Activated naive CD4-positive, alpha-beta T cell treated with anti-CD3 and anti-CD28 coated beads for 36 hours (primary cell): ENCODE measurements at regions not wholly inside any gene's neighbourhood (a gene's known extent, or its start where the extent isn't known, plus 50 kb on each side); places are given as distances from the start of the nearest gene placed in this dataset.
"Not testable (repeated sequence)": the region's sequence is repeated elsewhere in the genome, so short reads cannot be mapped to it uniquely, and the experiment has no call there.

Source experiments
- CTCF ChIA-PET: fragments of 350-600 bp; sonication (Branson Sonifier 250); formaldehyde crosslinking; loops from one replicate; lab custom pipeline; 2021; ENCODE audit warnings: antibody characterized with exemption; lab: Charles Lee
- DNase-seq: peaks from one replicate; pipeline ENCODE4 v3.0.0-alpha.2; 2020
- H3K27ac Mint-ChIP-seq: one replicate; pipeline ENCODE4 v1.8.0; 2021; ENCODE audit warnings: mild to moderate bottlenecking, mixed read lengths
- H3K27me3 Mint-ChIP-seq: one replicate; pipeline ENCODE4 v1.8.0; 2021; ENCODE audit warnings: low read depth, mixed read lengths
- H3K36me3 Mint-ChIP-seq: one replicate; pipeline ENCODE4 v1.8.0; 2021; ENCODE audit warnings: low read depth, mixed read lengths
- H3K4me1 Mint-ChIP-seq: one replicate; pipeline ENCODE4 v1.8.0; 2021; ENCODE audit warnings: low read depth, mixed read lengths
- H3K4me3 Mint-ChIP-seq: one replicate; pipeline ENCODE4 v1.8.0; 2021; ENCODE audit warnings: mild to moderate bottlenecking, moderate library complexity, mixed read lengths
- H3K9me3 Mint-ChIP-seq: one replicate; pipeline ENCODE4 v1.8.0; 2021; ENCODE audit warnings: mixed read lengths
- intact Hi-C: fragments of 100-400 bp; cut with micrococcal nuclease; formaldehyde crosslinking; loops from one replicate; pipeline ENCODE4 v1.15.1; 2023

GRCh38 chr5:42267091-42267490 lies 156.1 kb upstream of the GHR start:
- no peaks in the 10 kb centered on the region for H3K36me3 Mint-ChIP-seq
- H3K9me3 Mint-ChIP-seq: peaks cover 2% of the 10 kb centered on the region
- peaks cover 2% of the 10 kb centered on the region for H3K27me3 Mint-ChIP-seq
- CTCF ChIA-PET: no interaction called here
- H3K27ac Mint-ChIP-seq: no peak overlapping the region
- intact Hi-C loops: no loop called here
- no peak for DNase-seq
- H3K4me1 Mint-ChIP-seq: no peaks in the 10 kb centered on the region
- H3K4me3 Mint-ChIP-seq: no peak overlapping the region

- intact Hi-C loops, H3K4me3 Mint-ChIP-seq, H3K4me1 Mint-ChIP-seq, H3K27me3 Mint-ChIP-seq, H3K27ac Mint-ChIP-seq, CTCF ChIA-PET, DNase-seq, H3K36me3 Mint-ChIP-seq, H3K9me3 Mint-ChIP-seq: not testable (repeated sequence)
Observed at GRCh38 chr5:42268170-42268569, 155.1 kb upstream of the GHR start.

- peaks cover 2% of the 10 kb centered on the region for H3K27me3 Mint-ChIP-seq
- no peak overlapping the region for H3K4me3 Mint-ChIP-seq
- no peaks in the 10 kb centered on the region for H3K9me3 Mint-ChIP-seq
- intact Hi-C loops: no loop called here
- H3K4me1 Mint-ChIP-seq: no peaks in the 10 kb centered on the region
- no peak overlapping the region for H3K27ac Mint-ChIP-seq
- no peak for DNase-seq
- H3K36me3 Mint-ChIP-seq: no peaks in the 10 kb centered on the region
- CTCF ChIA-PET: no interaction called here
Observed at GRCh38 chr5:42268630-42269029, 154.6 kb upstream of the GHR start.

- intact Hi-C loops: no loop called here
- Mint-ChIP-seq H3K27ac (no peak overlapping the region), H3K36me3 (no peaks in the 10 kb centered on the region), H3K4me1 (no peaks in the 10 kb centered on the region), H3K27me3 (peaks cover 2% of the 10 kb centered on the region), H3K4me3 (no peak overlapping the region), H3K9me3 (no peaks in the 10 kb centered on the region)
- no peak for DNase-seq
- CTCF ChIA-PET: no interaction called here
Observed at GRCh38 chr5:42270771-42271170, 152.5 kb upstream of the GHR start.

GRCh38 chr5:42274913-42275312 lies 148.3 kb upstream of the GHR start:
- no peak overlapping the region for H3K4me3 Mint-ChIP-seq
- no peak for DNase-seq
- no peaks in the 10 kb centered on the region for H3K36me3 Mint-ChIP-seq
- no peaks in the 10 kb centered on the region for H3K4me1 Mint-ChIP-seq
- intact Hi-C loops: no loop called here
- no peaks in the 10 kb centered on the region for H3K9me3 Mint-ChIP-seq
- no peaks in the 10 kb centered on the region for H3K27me3 Mint-ChIP-seq
- H3K27ac Mint-ChIP-seq: no peak overlapping the region
- CTCF ChIA-PET: no interaction called here

- no peaks in the 10 kb centered on the region for H3K4me1 Mint-ChIP-seq
- no peak overlapping the region for H3K27ac Mint-ChIP-seq
- H3K4me3 Mint-ChIP-seq: no peak overlapping the region
- no peaks in the 10 kb centered on the region for H3K9me3 Mint-ChIP-seq
- intact Hi-C loops: no loop called here
- no peak for DNase-seq
- no peaks in the 10 kb centered on the region for H3K27me3 Mint-ChIP-seq
- H3K36me3 Mint-ChIP-seq: no peaks in the 10 kb centered on the region
- CTCF ChIA-PET: no interaction called here
Observed at GRCh38 chr5:42277293-42277692, 145.9 kb upstream of the GHR start.

GRCh38 chr5:42284584-42284983 lies 138.7 kb upstream of the GHR start:
- Mint-ChIP-seq H3K36me3 (no peaks in the 10 kb centered on the region), H3K27ac (no peak overlapping the region), H3K4me3 (no peak overlapping the region), H3K4me1 (no peaks in the 10 kb centered on the region), H3K9me3 (no peaks in the 10 kb centered on the region), H3K27me3 (no peaks in the 10 kb centered on the region)
- CTCF ChIA-PET: no interaction called here
- DNase-seq: no peak
- intact Hi-C loops: no loop called here

GRCh38 chr5:42285230-42285629 lies 138.0 kb upstream of the GHR start:
- intact Hi-C loops: no loop called here
- CTCF ChIA-PET: no interaction called here
- Mint-ChIP-seq H3K36me3 (no peaks in the 10 kb centered on the region), H3K4me1 (no peaks in the 10 kb centered on the region), H3K4me3 (no peak overlapping the region), H3K9me3 (no peaks in the 10 kb centered on the region), H3K27ac (no peak overlapping the region), H3K27me3 (no peaks in the 10 kb centered on the region)
- DNase-seq: no peak

- intact Hi-C loops: no loop called here
- Mint-ChIP-seq H3K36me3 (no peaks in the 10 kb centered on the region), H3K27me3 (no peaks in the 10 kb centered on the region), H3K4me3 (no peak overlapping the region), H3K4me1 (no peaks in the 10 kb centered on the region), H3K9me3 (peaks cover 7% of the 10 kb centered on the region), H3K27ac (no peak overlapping the region)
- CTCF ChIA-PET: interaction anchor here (0.7 kb wide), 1 partner anchor 109 kb away, joined by 3 read pairs; no protein-coding TSS in a partner anchor
- no peak for DNase-seq
Observed at GRCh38 chr5:42300496-42300895, 122.7 kb upstream of the GHR start.

- Mint-ChIP-seq H3K9me3 (peaks cover 3% of the 10 kb centered on the region), H3K4me1 (no peaks in the 10 kb centered on the region), H3K27ac (no peak overlapping the region), H3K4me3 (no peak overlapping the region), H3K27me3 (peaks cover 3% of the 10 kb centered on the region), H3K36me3 (no peaks in the 10 kb centered on the region)
- CTCF ChIA-PET: no interaction called here
- no peak for DNase-seq
- intact Hi-C loops: no loop called here
Observed at GRCh38 chr5:42301349-42301748, 121.9 kb upstream of the GHR start.

GRCh38 chr5:42302186-42302585 lies 121.1 kb upstream of the GHR start:
- no peak overlapping the region for H3K27ac Mint-ChIP-seq
- CTCF ChIA-PET: no interaction called here
- no peaks in the 10 kb centered on the region for H3K36me3 Mint-ChIP-seq
- no peak overlapping the region for H3K4me3 Mint-ChIP-seq
- no peaks in the 10 kb centered on the region for H3K4me1 Mint-ChIP-seq
- intact Hi-C loops: no loop called here
- DNase-seq: no peak
- peaks cover 3% of the 10 kb centered on the region for H3K9me3 Mint-ChIP-seq
- peaks cover 3% of the 10 kb centered on the region for H3K27me3 Mint-ChIP-seq

GRCh38 chr5:42306287-42306686 lies 117.0 kb upstream of the GHR start:
- no peaks in the 10 kb centered on the region for H3K36me3 Mint-ChIP-seq

GRCh38 chr5:42309865-42310264 lies 113.4 kb upstream of the GHR start:
- Mint-ChIP-seq H3K4me3 (no peak overlapping the region), H3K9me3 (no peaks in the 10 kb centered on the region), H3K4me1 (no peaks in the 10 kb centered on the region), H3K36me3 (no peaks in the 10 kb centered on the region), H3K27me3 (peaks cover 3% of the 10 kb centered on the region), H3K27ac (no peak overlapping the region)
- CTCF ChIA-PET: no interaction called here
- DNase-seq: no peak
- intact Hi-C loops: no loop called here

More at GRCh38 chr5:42306287-42306686, 117.0 kb upstream of the GHR start:
- CTCF ChIA-PET: no interaction called here
- DNase-seq: no peak
- Mint-ChIP-seq H3K4me1 (no peaks in the 10 kb centered on the region), H3K27me3 (peaks cover 3% of the 10 kb centered on the region), H3K27ac (no peak overlapping the region), H3K4me3 (no peak overlapping the region), H3K9me3 (no peaks in the 10 kb centered on the region)
- intact Hi-C loops: no loop called here

GRCh38 chr5:42315214-42315613 lies 108.0 kb upstream of the GHR start:
- no peak for DNase-seq
- H3K4me3 Mint-ChIP-seq: no peak overlapping the region
- peaks cover 13% of the 10 kb centered on the region for H3K9me3 Mint-ChIP-seq
- no peak overlapping the region for H3K27ac Mint-ChIP-seq
- H3K36me3 Mint-ChIP-seq: no peaks in the 10 kb centered on the region
- H3K4me1 Mint-ChIP-seq: no peaks in the 10 kb centered on the region
- intact Hi-C loops: no loop called here
- CTCF ChIA-PET: no interaction called here
- H3K27me3 Mint-ChIP-seq: no peaks in the 10 kb centered on the region
